SK-N-SH (cell line): ENCODE measurements at regions not wholly inside any gene's neighbourhood (a gene's known extent, or its start where the extent isn't known, plus 50 kb on each side); places are given as distances from the start of the nearest gene placed in this dataset.

ENCODE experiments used
- RAD21 ChIP-seq: IDR thresholded peaks from 2 replicates; pipeline ENCODE4 v1.6.1; 2012; ENCODE audit warnings: mild to moderate bottlenecking, low read length
- REST ChIP-seq: IDR thresholded peaks from 2 replicates; pipeline ENCODE4 v1.6.1; 2012; ENCODE audit warnings: mild to moderate bottlenecking, low read depth, low read length, moderate library complexity
- TF ChIP-seq, protein P1 (sequence below): fragments of 200-600 bp; sonication (generic); IDR thresholded peaks from 2 replicates; pipeline ENCODE4 v1.6.1; 2017; ENCODE audit warnings: antibody characterized with exemption, mild to moderate bottlenecking, moderate library complexity

DNA sequence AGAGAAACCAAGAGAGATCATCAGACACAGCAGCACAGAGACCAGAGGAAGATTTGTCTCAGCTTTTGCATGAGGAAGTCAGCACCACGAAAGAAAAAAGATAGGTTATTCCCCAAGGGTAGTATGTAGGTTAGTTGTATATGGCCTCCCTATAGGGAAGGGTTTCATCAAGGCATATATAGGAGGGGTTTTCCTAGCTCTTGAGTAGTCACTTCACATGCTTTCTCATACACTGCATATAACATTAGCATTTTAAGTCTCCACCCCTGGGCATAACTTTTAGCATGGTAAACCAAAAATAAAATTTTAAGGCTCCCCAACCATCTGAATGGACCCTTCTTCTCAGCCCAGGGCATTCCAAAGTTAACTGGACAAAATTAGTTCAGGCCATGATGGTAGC is 1571.6 kb upstream of the ACO1 start:
- no peak for TF ChIP-seq REST
- TF ChIP-seq, protein P1, sequence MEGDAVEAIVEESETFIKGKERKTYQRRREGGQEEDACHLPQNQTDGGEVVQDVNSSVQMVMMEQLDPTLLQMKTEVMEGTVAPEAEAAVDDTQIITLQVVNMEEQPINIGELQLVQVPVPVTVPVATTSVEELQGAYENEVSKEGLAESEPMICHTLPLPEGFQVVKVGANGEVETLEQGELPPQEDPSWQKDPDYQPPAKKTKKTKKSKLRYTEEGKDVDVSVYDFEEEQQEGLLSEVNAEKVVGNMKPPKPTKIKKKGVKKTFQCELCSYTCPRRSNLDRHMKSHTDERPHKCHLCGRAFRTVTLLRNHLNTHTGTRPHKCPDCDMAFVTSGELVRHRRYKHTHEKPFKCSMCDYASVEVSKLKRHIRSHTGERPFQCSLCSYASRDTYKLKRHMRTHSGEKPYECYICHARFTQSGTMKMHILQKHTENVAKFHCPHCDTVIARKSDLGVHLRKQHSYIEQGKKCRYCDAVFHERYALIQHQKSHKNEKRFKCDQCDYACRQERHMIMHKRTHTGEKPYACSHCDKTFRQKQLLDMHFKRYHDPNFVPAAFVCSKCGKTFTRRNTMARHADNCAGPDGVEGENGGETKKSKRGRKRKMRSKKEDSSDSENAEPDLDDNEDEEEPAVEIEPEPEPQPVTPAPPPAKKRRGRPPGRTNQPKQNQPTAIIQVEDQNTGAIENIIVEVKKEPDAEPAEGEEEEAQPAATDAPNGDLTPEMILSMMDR, result no peak
- no peak for TF ChIP-seq RAD21
